Stimulated activated CD4-positive, alpha-beta T cell treated with anti-CD3 and anti-CD28 coated beads, Interleukin-15, amount 100 ng/mL, for 24 hours (primary cell): ENCODE measurements at regions not wholly inside any gene's neighbourhood (a gene's known extent, or its start where the extent isn't known, plus 50 kb on each side); places are given as distances from the start of the nearest gene placed in this dataset.
"Not testable (repeated sequence)": the region's sequence is repeated elsewhere in the genome, so short reads cannot be mapped to it uniquely, and the experiment has no call there.

Source experiments
- DNase-seq: peaks from one replicate; pipeline ENCODE4 v3.0.0-alpha.2; 2020

GRCh38 chr2:146624430-146625160 lies 1220.2 kb upstream of the ACVR2A start:
- no peak for DNase-seq

- no peak for DNase-seq
These were observed 1221.1 kb upstream of the ACVR2A start for GRCh38 chr2:146623771-146624170.

- no peak for DNase-seq
These were observed 1223.2 kb upstream of the ACVR2A start for GRCh38 chr2:146621656-146622055.

- no peak for DNase-seq
These were observed 1229.1 kb upstream of the ACVR2A start for GRCh38 chr2:146615778-146616177.

- DNase-seq: no peak
These were observed 1236.3 kb upstream of the ACVR2A start for GRCh38 chr2:146608490-146608889.

- DNase-seq: no peak
These were observed 1240.3 kb upstream of the ACVR2A start for GRCh38 chr2:146604521-146604920.

GRCh38 chr2:146602856-146603255 lies 1242.0 kb upstream of the ACVR2A start:
- DNase-seq: no peak

GRCh38 chr2:146602383-146602782 lies 1242.4 kb upstream of the ACVR2A start:
- no peak for DNase-seq

GRCh38 chr2:146598791-146599190 lies 1246.0 kb upstream of the ACVR2A start:
- DNase-seq: no peak

GRCh38 chr2:146597291-146597690 lies 1247.5 kb upstream of the ACVR2A start:
- no peak for DNase-seq

- DNase-seq: no peak
These were observed 1252.9 kb upstream of the ACVR2A start for GRCh38 chr2:146591908-146592307.

- DNase-seq: no peak
These were observed 1257.5 kb upstream of the ACVR2A start for GRCh38 chr2:146587291-146587713.

- no peak for DNase-seq
These were observed 1260.5 kb upstream of the ACVR2A start for GRCh38 chr2:146584316-146584715.

GRCh38 chr2:146579147-146579930 lies 1265.5 kb upstream of the ACVR2A start:
- DNase-seq: no peak

GRCh38 chr2:146576339-146577111 lies 1268.3 kb upstream of the ACVR2A start:
- no peak for DNase-seq

GRCh38 chr2:146572598-146572997 lies 1272.2 kb upstream of the ACVR2A start:
- DNase-seq: no peak

- no peak for DNase-seq
These were observed 1282.8 kb upstream of the ACVR2A start for GRCh38 chr2:146561996-146562395.

- no peak for DNase-seq
These were observed 1297.6 kb upstream of the ACVR2A start for GRCh38 chr2:146547236-146547635.

GRCh38 chr2:146544701-146545100 lies 1300.1 kb upstream of the ACVR2A start:
- DNase-seq: no peak

- DNase-seq: no peak
These were observed 1302.9 kb upstream of the ACVR2A start for GRCh38 chr2:146541896-146542295.

GRCh38 chr2:146540271-146540932 lies 1304.4 kb upstream of the ACVR2A start:
- no peak for DNase-seq

- not testable (repeated sequence) for DNase-seq
These were observed 1305.1 kb upstream of the ACVR2A start for GRCh38 chr2:146539739-146540138.

- no peak for DNase-seq
These were observed 1307.4 kb upstream of the ACVR2A start for GRCh38 chr2:146537477-146537876.
